MM.1S (cell line): ENCODE measurements at regions not wholly inside any gene's neighbourhood (a gene's known extent, or its start where the extent isn't known, plus 50 kb on each side); places are given as distances from the start of the nearest gene placed in this dataset.

Experiments
- DNase-seq: peaks from one replicate; pipeline ENCODE4 v3.0.0-alpha.2; 2015
- H2AFZ ChIP-seq: fragments of 300-600 bp; sonication (generic); 2 replicates; pipeline ENCODE4 v1.6.0; 2016; ENCODE audit warnings: antibody characterized with exemption, low read length
- H3F3A ChIP-seq: fragments of 300-600 bp; sonication (generic); 2 replicates; pipeline ENCODE4 v1.6.1; 2016; ENCODE audit warnings: mild to moderate bottlenecking, antibody characterized with exemption, low read length, moderate library complexity, mixed read lengths; ENCODE audit not compliant: insufficient read depth
- H3K27ac ChIP-seq: fragments of 300-600 bp; sonication (generic); 2 replicates; pipeline ENCODE4 v1.5.1; 2016; ENCODE audit warnings: mild to moderate bottlenecking, low read length
- H3K27me3 ChIP-seq: fragments of 300-600 bp; sonication (generic); replicated peaks from 2 replicates; pipeline ENCODE4 v1.6.0; 2016; ENCODE audit warnings: low read length; ENCODE audit not compliant: insufficient read depth
- H3K36me3 ChIP-seq: fragments of 300-600 bp; sonication (generic); replicated peaks from 2 replicates; pipeline ENCODE4 v1.6.1; 2016; ENCODE audit warnings: mild to moderate bottlenecking, low read length, mixed read lengths; ENCODE audit not compliant: insufficient read depth
- H3K4me1 ChIP-seq: fragments of 300-600 bp; sonication (generic); 2 replicates; pipeline ENCODE4 v1.6.1; 2016; ENCODE audit warnings: low read length, mixed read lengths
- H3K4me2 ChIP-seq: fragments of 300-600 bp; sonication (generic); 2 replicates; pipeline ENCODE4 v1.6.0; 2016; ENCODE audit warnings: low read depth, low read length
- H3K4me3 ChIP-seq: fragments of 300-600 bp; sonication (generic); 2 replicates; pipeline ENCODE4 v1.5.1; 2016; ENCODE audit warnings: low read length, mixed read lengths
- H3K79me2 ChIP-seq: fragments of 300-600 bp; sonication (generic); 2 replicates; pipeline ENCODE4 v1.6.1; 2016; ENCODE audit warnings: mixed run types, low read length, mixed read lengths
- H3K9ac ChIP-seq: fragments of 300-600 bp; sonication (generic); 2 replicates; pipeline ENCODE4 v1.6.1; 2016; ENCODE audit warnings: low read length, mixed read lengths
- H3K9me2 ChIP-seq: fragments of 300-600 bp; sonication (generic); replicated peaks from 2 replicates; pipeline ENCODE4 v1.6.1; 2016; ENCODE audit warnings: mild to moderate bottlenecking, low read length, mixed read lengths; ENCODE audit not compliant: insufficient read depth
- H3K9me3 ChIP-seq: fragments of 300-600 bp; sonication (generic); replicated peaks from 2 replicates; pipeline ENCODE4 v1.6.1; 2016; ENCODE audit warnings: mild to moderate bottlenecking, low read length, mixed read lengths; ENCODE audit not compliant: insufficient read depth
- H4K20me1 ChIP-seq: fragments of 300-600 bp; sonication (generic); 2 replicates; pipeline ENCODE4 v1.6.1; 2016; ENCODE audit warnings: mild to moderate bottlenecking, low read length, moderate library complexity, mixed read lengths; ENCODE audit not compliant: insufficient read depth
- EZH2 ChIP-seq: fragments of 300-600 bp; sonication (generic); optimal IDR thresholded peaks from 2 replicates; pipeline ENCODE3; 2017; ENCODE audit warnings: low read depth, mild to moderate bottlenecking, antibody characterized with exemption, low read length, mixed read lengths
- EZH2phosphoT487 ChIP-seq: fragments of 300-600 bp; sonication (generic); IDR thresholded peaks from 2 replicates; pipeline ENCODE4 v1.6.1; 2018; ENCODE audit warnings: antibody characterized with exemption, low read length
- TF ChIP-seq, protein P1 (sequence below): fragments of 300-600 bp; sonication (generic); IDR thresholded peaks from 2 replicates; pipeline ENCODE4 v1.5.1; 2016; ENCODE audit warnings: antibody characterized with exemption, low read length, mixed read lengths

DNA sequence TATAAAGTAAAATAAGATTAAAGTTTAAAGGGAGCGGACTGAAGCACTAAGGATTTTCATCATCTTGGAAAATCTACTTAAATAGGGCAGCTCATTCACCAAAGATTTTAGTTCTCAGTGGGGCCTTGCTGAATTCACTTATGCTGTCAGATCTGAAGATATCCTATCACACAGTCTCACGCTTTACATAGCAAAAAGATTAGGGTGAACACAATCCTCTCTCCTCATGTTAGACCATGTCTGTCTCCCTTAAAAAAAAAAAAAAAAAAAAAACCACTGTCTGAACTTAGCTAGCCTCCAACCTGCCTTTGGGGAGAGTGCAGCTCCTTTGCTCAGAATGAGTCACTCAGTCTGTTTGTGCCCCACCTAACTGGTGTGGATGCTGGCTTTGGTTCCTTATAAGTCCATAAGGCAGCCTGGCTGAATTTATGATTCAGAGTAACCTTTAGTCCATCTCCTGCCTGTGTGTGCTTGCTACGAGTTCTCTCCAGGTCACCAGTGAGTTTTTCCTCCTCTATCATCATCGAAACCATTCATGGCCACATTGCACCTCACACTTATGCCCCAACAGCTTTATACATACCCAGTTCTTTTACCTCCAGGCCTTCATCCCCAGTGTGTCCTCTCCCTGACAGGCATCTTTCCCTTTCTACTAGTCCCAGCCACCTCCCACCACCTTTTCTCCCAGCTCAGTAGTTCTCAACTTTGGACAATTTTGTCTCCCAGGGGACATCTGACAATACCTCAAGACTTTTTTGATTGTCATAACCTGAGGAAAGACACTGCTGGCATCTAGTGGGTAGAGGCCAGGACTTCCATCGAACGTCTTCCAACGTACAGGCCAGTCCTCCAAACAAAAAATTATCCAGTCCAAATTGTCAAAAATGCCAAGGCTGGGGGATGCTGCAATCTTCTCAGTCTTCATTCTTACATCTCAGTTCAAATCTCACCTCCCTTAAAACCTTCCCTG lies 220.7 kb upstream of the EMCN start:
- Histone ChIP-seq H3K4me2 (no peak overlapping the region), H3K9me2 (no peaks in the 10 kb centered on the region), H3K9me3 (no peaks in the 10 kb centered on the region), H2AFZ (no peak overlapping the region), H3F3A (peaks cover 5% of the 10 kb centered on the region; the same call in 1 of the 2 replicates), H3K27ac (no peak overlapping the region), H4K20me1 (no peaks in the 10 kb centered on the region), H3K4me3 (no peak overlapping the region), H3K36me3 (no peaks in the 10 kb centered on the region), H3K79me2 (no peaks in the 10 kb centered on the region), H3K4me1 (peaks cover 15% of the 10 kb centered on the region), H3K27me3 (no peaks in the 10 kb centered on the region), H3K9ac (no peak overlapping the region)
- no peak for TF ChIP-seq EZH2
- DNase-seq, result no peak

GRCh38 chr4:100736641-100737451 lies 219.0 kb upstream of the EMCN start:
- Histone ChIP-seq H3K36me3 (no peaks in the 10 kb centered on the region), H3K9me2 (no peaks in the 10 kb centered on the region), H3F3A (peaks cover 5% of the 10 kb centered on the region; the same call in 1 of the 2 replicates), H3K4me1 (peaks cover 15% of the 10 kb centered on the region), H3K4me3 (no peak overlapping the region), H3K9ac (no peak overlapping the region), H3K79me2 (no peaks in the 10 kb centered on the region), H3K27ac (0 out of 2 replicates have a peak overlapping the region, but pooled peaks have one; percentile 1), H3K4me2 (peak overlapping the region; percentile 32), H2AFZ (peak overlapping the region; percentile 2; the same call in 1 of the 2 replicates), H4K20me1 (no peaks in the 10 kb centered on the region), H3K9me3 (no peaks in the 10 kb centered on the region), H3K27me3 (no peaks in the 10 kb centered on the region)
- peak; percentile 27 for DNase-seq
- TF ChIP-seq, protein P1, sequence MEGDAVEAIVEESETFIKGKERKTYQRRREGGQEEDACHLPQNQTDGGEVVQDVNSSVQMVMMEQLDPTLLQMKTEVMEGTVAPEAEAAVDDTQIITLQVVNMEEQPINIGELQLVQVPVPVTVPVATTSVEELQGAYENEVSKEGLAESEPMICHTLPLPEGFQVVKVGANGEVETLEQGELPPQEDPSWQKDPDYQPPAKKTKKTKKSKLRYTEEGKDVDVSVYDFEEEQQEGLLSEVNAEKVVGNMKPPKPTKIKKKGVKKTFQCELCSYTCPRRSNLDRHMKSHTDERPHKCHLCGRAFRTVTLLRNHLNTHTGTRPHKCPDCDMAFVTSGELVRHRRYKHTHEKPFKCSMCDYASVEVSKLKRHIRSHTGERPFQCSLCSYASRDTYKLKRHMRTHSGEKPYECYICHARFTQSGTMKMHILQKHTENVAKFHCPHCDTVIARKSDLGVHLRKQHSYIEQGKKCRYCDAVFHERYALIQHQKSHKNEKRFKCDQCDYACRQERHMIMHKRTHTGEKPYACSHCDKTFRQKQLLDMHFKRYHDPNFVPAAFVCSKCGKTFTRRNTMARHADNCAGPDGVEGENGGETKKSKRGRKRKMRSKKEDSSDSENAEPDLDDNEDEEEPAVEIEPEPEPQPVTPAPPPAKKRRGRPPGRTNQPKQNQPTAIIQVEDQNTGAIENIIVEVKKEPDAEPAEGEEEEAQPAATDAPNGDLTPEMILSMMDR, result no peak
- TF ChIP-seq EZH2 (no peak), EZH2phosphoT487 (no peak)

- no peaks in the 10 kb centered on the region for H4K20me1 ChIP-seq
- no peak for DNase-seq
- no peak overlapping the region for H3K4me2 ChIP-seq
- no peaks in the 10 kb centered on the region for H3K27me3 ChIP-seq
- H3K79me2 ChIP-seq, result no peaks in the 10 kb centered on the region
- H3K9me3 ChIP-seq, result no peaks in the 10 kb centered on the region
- no peaks in the 10 kb centered on the region for H3K9me2 ChIP-seq
- H3F3A ChIP-seq, result no peaks in the 10 kb centered on the region
- no peak overlapping the region for H3K27ac ChIP-seq
- H3K4me3 ChIP-seq, result no peak overlapping the region
- H3K9ac ChIP-seq, result no peak overlapping the region
- no peaks in the 10 kb centered on the region for H3K36me3 ChIP-seq
- no peaks in the 10 kb centered on the region for H3K4me1 ChIP-seq
- no peak overlapping the region for H2AFZ ChIP-seq
- TF ChIP-seq, protein P1, result no peak
These were observed 211.0 kb upstream of the EMCN start for GRCh38 chr4:100728861-100729260.
